ENCODE measurements at regions not wholly inside any gene's neighbourhood (a gene's known extent, or its start where the extent isn't known, plus 50 kb on each side); places are given as distances from the start of the nearest gene placed in this dataset.

DNA sequence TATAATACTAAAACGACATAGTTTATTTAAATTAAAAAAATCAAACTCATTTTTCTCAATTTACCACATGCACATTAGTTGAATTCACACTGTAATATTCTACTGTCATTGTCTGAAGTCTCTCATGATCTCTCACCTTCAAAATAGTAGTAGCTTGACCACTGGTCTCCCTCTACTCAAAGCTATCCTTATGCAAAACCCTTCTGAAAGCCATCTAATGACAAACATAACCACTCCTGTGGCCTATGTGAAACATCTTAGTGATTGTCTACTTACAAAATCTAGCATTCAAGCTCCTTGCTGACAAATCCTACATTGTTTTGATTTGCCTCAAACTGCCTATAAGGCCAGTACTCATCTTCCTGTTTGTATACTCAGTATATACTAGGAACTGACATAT is 606.0 kb upstream of the GHITM start:
- no peak for TF ChIP-seq ZFX (IDR thresholded peaks at IDR 0.05; ENCODE audit: borderline replicate concordance)
- TF ChIP-seq, protein P1, sequence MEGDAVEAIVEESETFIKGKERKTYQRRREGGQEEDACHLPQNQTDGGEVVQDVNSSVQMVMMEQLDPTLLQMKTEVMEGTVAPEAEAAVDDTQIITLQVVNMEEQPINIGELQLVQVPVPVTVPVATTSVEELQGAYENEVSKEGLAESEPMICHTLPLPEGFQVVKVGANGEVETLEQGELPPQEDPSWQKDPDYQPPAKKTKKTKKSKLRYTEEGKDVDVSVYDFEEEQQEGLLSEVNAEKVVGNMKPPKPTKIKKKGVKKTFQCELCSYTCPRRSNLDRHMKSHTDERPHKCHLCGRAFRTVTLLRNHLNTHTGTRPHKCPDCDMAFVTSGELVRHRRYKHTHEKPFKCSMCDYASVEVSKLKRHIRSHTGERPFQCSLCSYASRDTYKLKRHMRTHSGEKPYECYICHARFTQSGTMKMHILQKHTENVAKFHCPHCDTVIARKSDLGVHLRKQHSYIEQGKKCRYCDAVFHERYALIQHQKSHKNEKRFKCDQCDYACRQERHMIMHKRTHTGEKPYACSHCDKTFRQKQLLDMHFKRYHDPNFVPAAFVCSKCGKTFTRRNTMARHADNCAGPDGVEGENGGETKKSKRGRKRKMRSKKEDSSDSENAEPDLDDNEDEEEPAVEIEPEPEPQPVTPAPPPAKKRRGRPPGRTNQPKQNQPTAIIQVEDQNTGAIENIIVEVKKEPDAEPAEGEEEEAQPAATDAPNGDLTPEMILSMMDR (IDR thresholded peaks at IDR 0.05): no peak
- no peak overlapping the region for H3K27ac ChIP-seq

DNA sequence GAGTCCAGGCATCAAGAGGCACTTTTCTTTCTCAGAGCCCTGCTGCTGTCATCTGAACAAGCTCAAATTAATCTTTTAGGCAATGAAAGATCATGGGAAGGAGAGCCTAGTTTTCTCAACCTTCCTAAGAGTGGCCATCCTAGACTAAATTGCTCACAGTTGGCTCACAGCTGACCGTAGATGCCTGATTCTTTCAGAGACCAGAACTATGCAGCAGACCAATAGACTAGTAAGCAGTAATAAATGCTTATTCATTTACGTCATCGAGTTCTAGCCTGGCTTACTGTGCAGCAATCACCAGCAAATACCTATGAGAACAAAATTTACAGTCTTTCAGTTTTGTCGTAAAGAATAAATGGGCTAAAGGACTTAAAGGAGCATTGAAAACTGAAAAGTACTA is 602.9 kb upstream of the GHITM start:
- TF ChIP-seq ZFX (IDR thresholded peaks at IDR 0.05; ENCODE audit: borderline replicate concordance): no peak
- TF ChIP-seq, protein P1 (IDR thresholded peaks at IDR 0.05): no peak
- H3K27ac ChIP-seq: no peak overlapping the region

DNA sequence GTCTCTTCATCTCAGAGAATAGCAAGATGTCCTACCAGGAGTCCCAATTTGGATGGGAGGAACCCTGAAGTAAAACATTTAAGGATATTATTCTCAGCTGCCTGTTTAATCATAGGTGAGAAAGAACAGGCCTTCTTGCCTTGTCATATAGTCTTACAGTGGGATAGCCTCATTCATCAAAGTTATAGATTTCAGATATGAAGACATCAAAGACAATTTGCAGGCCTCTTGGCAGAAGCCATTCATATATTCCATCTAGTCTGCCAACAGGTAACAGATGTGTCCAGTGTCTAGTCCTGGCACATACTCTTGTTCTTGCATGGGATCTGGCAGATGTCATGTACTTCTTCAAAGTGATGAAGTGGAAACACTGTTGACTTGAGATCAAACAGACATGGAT is 601.3 kb upstream of the GHITM start:
- H3K27ac ChIP-seq: no peak overlapping the region
- TF ChIP-seq, protein P1 (IDR thresholded peaks at IDR 0.05): no peak
- TF ChIP-seq ZFX (IDR thresholded peaks at IDR 0.05; ENCODE audit: borderline replicate concordance): no peak

DNA sequence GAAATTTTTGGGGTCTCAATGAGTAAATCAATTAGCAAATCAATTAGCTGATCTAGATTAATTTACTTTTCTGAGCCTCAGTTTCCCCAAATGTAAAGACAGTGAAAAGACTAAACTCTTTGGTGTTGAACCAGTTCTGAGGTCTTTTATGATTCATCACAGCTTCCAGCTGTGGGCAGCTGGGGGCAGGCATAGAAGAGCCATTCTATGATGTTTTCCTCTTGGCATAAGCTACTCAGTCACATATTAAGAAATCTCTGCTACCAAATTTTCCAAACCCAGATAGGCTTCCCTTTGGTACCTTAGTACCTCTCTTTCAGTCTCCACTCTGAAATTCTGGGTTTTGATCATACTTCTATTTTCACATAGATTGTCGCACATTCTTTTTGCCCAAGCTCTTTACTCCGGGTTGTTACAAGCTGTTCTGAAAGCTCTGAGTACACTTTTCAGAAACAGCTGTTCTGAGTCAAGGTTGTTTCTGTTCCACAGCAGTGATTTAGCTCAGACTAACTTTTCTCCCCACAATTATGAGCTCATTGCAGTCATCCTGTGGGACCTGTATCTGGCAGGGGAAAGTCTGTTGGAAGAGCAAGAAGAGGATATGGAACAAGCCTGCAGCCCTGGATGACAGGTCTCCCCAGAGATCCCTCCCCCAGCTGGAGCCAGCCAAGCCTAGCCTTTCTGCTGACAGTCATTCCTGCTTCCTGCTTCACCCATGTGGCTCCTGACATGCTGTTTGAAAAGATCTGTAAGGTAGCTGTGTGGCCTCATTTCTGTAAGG is 599.6 kb upstream of the GHITM start:
- TF ChIP-seq, protein P1 (IDR thresholded peaks at IDR 0.05): no peak
- no peak for TF ChIP-seq ZFX (IDR thresholded peaks at IDR 0.05; ENCODE audit: borderline replicate concordance)
- H3K27ac ChIP-seq: no peak overlapping the region

DNA sequence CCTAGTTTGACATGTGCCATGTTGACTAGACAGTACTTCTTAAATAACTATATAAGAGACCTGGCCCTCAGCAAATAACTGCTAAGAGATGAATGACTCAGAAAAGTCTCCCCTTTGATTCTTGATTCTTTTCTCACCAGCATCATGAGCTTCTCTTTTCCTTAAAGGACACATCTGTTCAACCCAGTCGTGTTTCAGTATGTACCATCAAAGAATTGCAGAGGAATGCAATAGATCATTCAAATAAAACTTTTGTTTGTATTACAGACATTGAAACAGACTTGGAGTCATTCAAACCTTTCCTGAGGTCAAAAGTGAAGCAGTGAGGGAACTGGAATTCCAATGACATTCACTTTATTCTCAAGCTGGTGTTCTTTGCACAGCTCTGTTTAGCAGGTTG is 598.3 kb upstream of the GHITM start:
- H3K27ac ChIP-seq: no peak overlapping the region
- TF ChIP-seq, protein P1 (IDR thresholded peaks at IDR 0.05): no peak
- no peak for TF ChIP-seq ZFX (IDR thresholded peaks at IDR 0.05; ENCODE audit: borderline replicate concordance)

DNA sequence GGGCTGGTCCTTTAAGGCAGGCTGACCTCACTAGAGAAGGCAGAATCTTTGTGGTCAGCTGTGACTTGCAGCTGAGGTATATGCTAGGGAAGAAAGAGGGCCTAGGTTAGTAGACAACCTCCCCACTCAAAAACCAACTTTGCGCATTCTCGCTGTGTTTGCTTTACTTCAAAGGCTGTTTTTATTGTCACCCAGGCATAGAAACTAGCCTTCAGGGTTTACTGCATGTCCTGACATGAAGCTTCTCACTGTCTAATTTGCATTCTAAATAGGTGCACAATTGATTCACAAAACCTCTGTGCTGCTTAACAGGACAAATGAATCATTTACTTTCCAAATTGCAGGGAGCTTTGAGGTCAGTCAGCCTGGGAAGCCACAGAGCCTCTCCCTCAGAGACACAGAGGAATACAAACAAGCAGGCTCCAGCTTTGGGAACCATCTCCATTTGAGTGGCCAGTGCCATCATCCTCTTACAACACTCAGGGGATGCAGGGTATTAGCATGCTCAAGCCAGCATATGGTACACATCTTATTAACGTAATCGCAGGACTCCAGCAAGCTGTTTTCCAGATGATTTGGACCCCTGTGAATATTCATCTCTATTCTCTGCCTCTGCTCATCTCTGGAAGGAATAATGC is 596.4 kb upstream of the GHITM start:
- H3K27ac ChIP-seq: no peak overlapping the region

More for the DNA sequence above, 596.4 kb upstream of the GHITM start:
- TF ChIP-seq ZFX (IDR thresholded peaks at IDR 0.05; ENCODE audit: borderline replicate concordance): no peak
- TF ChIP-seq, protein P1 (IDR thresholded peaks at IDR 0.05): no peak
